Prostate gland (tissue), 2 donors: ENCODE measurements at regions not wholly inside any gene's neighbourhood (a gene's known extent, or its start where the extent isn't known, plus 50 kb on each side); places are given as distances from the start of the nearest gene placed in this dataset.

Experiments used
- CTCF ChIP-seq, 4 experiments: fragments of 200-600 bp in 2 of 4; fragments of 450-650 bp in 2 of 4; sonication (generic) in 2 of 4; IDR thresholded peaks; 1 replicate in 3 of 4; 2 replicates in 1 of 4; pipeline ENCODE4 v1.5.1; 2016 to 2019; ENCODE audit warnings: antibody characterized with exemption in 4 of 4, mild to moderate bottlenecking in 2 of 4, moderate library complexity in 2 of 4
- POLR2A ChIP-seq: fragments of 450-650 bp; IDR thresholded peaks from one replicate; pipeline ENCODE4 v1.6.1; 2016; ENCODE audit warnings: antibody characterized with exemption, mild to moderate bottlenecking

GRCh38 chr20:61131944-61132343 is 120.1 kb upstream of the CDH4 start:
- TF ChIP-seq CTCF (IDR thresholded peaks at IDR 0.05), result no peak
- TF ChIP-seq POLR2A, result no peak
